GM19043 (cell line): ENCODE measurements at regions not wholly inside any gene's neighbourhood (a gene's known extent, or its start where the extent isn't known, plus 50 kb on each side); places are given as distances from the start of the nearest gene placed in this dataset.
"Not testable (repeated sequence)": the region's sequence is repeated elsewhere in the genome, so short reads cannot be mapped to it uniquely, and the experiment has no call there.

Experiments
- ATAC-seq: cut with Tn5 transposase; IDR thresholded peaks from one replicate; pipeline ENCODE4 v1.9.1; 2021; ENCODE audit warnings: low read depth; ENCODE audit not compliant: unreplicated experiment

DNA sequence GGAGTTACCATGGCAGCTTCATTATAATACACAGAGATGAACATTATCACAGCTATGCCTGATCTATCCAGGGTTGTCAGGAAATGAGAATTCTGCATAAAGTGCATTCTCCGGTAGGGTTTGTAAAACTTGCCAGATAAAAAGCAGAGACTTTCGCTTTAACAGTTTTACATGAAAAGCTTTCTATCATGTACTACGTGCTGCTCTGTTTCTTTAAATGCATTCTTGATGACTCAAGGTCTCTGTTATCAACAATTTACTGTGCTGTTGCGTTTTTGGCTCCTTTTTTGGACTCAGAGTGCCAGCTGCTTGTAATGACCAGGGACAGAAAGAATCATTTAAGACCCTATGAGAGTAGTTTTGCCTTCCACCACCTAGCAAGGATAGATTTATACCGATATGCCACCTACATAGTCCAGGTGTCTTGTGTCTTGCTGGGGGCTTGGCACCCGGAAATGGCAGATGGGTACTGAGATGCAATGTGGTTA, 371.2 kb downstream of the BTG1 start:
- ATAC-seq = no peak

DNA sequence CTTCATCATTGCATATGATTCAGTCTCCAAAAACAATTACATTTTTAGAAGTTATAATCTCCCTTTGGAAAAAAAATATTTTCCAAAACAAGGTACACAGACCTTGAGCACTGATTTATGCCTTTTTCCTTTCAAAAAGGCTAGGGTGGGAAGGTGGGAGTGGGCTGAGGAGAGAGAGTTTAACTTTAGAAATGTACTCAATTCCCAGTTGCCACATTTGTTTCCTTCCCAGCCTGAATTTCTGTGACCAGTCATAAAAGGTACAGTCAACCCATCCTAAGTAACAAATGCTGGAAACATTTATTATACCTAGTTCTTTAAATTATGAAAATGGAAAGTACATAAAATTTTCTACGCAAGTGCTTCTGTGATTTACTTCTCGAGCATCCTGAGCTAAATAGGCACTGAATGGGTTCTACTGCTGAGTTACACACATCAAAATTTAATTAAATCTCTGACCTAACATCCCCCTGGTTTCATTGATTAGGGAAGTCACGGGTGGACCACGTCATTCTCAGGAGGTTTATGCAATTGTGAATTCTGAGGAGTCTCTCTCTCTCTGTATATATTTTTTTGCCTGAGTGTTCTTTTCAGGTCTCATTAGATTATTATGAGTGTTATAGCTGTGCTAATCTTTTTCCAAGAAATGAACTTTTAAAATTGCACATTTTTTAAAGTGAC, 371.8 kb downstream of the BTG1 start:
- no peak for ATAC-seq

DNA sequence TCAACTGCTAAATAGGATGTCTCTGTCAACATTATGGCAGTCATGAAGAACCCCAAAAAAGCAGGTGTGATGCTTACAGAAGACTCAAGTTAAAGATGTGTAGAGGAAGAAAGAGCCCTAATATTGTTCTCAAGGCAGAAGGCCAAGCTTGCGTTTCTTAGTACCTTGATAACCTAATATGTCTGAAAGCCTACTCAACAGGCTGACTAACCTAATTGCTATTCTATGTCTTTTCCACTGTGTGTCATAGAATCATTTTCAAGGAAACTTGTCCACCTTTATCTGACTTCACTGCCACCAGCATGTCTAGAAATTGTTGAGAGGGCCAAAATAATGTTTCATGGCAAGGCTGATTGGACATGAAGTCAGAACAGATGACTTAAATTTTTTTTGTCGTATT, 373.2 kb downstream of the BTG1 start:
- no peak for ATAC-seq

DNA sequence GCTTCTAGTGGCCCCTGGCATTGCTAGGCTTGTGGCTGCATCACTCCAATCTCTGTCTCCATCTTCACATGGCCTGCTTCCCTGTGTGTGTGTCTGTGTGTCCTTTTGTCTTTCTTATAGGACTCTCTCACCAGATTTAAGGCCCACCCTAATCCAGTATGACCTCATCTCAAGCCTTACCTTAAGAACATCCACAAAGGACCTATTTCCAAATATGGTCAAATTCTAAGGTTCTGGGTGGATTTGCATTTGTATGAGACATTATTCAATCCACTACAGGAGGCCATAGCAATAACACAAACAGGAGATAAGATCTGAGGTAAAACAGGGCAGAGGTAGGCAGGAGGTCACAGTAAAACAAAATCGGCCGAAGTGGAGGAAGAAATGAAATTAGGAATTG, 375.9 kb downstream of the BTG1 start:
- ATAC-seq = no peak

DNA sequence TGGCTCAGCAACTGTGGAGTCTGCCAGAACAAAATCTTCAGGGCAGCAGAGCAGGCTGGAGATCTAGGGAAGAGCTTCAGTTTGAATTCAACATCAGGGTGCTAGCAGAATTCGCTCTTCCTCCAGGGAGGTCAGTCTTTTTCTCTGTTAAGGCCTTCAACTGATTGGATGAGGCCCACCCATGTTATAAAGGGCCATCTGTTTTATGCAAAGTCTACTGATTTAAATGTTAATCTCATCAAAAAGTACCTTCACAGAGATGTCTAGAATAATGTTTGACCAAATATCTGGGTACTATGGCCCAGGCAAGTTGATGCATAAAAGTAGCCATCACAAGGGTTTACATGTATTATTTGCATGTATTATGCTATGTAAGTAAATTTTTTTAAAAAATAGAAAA, 378.4 kb downstream of the BTG1 start:
- ATAC-seq = no peak

DNA sequence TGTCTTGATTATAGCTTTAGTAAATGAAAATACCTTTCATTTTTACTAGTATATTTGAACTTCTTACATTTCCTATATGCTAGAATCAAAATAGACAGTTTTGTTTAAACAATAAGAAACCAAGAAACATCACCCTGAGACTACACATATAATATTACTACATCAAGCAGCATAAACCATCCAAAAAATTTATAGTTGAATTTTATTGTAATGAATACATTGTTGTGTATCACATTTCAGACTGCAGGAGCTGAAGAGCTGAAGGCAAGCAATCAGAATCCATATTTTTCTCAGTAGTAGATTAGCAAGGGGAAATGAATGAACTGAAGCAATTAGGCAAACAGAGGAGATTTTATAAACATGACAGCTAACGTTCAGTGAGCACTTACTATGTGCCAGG, 379.2 kb downstream of the BTG1 start:
- no peak for ATAC-seq

DNA sequence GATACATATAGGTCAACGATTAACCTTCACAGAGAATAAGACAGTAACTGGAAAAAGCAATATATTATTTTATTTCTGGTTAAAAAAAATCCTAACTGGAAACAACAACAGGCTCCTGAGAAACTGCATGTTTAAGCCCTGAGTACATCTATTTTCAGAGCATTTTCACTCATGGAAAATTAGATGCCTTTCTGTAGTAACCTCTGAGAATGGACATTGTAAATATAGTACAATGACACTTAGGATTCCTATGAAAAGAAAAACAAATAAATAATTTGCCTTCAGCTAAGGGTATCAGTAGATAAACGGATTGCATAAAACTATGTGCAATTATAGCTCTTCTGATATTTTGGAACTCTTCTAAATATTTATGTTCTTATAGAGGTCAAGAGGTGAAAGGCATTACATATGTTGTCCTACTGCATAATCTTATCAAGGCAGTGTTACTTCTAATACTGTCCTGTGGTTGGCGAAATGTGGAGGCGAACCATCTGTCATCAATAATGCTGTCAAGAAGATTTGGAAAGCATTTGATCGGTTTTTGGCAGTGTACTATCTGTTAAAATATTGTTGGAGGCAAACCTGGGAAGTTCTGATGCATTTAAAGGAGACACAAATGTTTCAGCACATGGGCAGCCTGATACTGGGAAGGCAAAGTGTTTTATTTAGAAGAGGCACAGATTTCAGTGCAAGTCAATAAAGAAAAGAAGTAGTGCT, 381.8 kb downstream of the BTG1 start:
- ATAC-seq = no peak

DNA sequence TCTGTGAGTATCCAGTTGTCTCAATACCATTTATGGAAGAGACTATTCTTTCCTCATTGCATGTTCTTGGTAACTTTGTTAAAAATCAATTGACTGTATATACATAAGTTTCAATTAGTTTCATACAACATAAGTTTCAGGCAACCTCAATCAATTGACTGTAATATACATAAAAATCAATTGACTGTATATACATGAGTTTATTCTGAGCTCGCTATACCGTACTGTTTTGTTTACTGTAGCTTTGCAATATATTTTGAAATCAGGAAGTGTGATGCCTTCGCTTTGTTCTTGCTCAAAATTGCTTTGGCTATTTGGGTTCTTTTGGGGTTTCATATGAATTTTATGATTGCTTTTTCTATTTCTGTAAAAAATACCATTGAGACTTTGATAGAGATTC, 392.0 kb downstream of the BTG1 start:
- ATAC-seq = no peak

DNA sequence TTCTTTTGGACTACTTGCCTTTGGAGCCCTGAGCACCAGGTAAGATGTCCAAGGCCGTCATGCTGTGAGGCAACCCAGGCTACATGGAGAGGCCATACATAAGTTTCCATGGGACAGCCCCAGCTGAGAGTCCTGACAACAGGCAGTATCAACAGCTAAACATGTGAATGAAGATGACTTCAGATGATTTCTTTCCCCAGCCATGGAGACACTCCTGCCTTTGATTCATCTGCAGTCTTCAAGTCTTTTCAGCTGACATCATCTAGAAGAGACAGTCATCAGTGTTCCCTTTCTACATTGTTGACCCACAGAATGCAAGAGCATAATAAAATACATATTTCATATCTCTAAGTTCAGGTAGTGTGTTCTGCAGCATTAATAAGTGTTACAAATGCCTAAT, 398.7 kb downstream of the BTG1 start:
- no peak for ATAC-seq

DNA sequence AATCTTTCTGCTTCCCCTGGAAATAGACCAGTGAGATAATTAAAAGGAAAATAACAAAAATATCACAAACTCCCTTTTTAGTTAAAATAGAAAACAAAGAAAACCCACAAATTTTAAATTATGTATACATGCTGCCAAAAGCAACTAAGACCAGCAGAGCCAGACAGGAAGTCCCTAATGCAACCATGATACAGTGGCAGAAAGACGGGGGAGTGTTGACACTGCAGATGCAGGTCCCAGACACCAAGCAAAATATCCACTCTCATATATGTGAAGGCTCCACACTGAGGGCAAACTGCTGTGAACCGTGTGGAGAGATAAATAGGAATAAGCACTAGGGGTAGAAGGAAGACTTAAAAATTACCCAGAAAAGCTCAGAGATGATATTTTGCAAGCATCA, 401.0 kb downstream of the BTG1 start:
- no peak for ATAC-seq

DNA sequence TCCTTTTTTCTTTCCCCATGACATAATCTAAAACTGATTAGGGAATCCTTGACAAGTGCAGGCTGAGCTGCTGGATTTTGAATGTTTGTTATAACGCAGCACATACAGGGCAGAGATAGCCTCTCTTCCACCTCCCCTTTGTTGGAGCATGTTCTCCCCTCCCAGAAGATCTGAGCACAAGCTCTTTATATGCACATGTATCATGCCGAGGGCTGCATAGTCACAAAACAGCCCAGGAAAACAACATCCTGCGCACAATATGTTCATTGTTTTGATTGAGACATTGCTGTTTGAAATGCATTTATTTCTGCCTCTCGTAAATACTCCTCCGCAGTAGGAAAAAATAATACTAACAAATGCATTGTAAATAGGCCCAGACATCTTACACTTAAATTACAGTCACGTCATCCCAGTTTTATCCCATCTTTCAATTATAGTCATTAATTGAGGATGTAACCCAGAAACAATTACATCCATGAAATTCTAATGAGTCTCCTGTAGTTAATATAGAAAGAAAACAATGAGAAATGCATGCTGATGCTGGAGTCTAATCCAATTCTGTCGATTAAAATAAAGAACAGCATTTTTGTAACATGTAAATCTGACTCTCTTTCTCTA, 401.8 kb downstream of the BTG1 start:
- ATAC-seq = no peak

DNA sequence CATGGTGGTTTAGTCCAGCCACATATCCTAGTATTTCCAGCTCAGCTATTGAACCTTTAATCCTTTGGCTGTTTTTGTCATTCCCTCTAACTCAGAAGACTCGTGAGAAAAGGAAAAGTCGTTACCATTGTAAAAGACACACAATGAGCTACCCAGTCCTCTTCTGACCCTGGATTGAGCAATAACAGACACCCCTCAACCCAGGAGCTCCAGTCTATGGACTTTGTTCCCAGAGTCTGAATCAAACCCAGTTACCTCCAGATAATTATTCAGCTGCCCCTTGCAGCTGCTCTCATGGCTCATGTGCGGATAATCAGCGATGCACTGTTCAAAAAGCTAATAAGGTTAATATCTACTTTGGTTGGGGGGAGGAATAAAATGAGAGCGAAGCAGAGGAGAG, 402.4 kb downstream of the BTG1 start:
- ATAC-seq = no peak

DNA sequence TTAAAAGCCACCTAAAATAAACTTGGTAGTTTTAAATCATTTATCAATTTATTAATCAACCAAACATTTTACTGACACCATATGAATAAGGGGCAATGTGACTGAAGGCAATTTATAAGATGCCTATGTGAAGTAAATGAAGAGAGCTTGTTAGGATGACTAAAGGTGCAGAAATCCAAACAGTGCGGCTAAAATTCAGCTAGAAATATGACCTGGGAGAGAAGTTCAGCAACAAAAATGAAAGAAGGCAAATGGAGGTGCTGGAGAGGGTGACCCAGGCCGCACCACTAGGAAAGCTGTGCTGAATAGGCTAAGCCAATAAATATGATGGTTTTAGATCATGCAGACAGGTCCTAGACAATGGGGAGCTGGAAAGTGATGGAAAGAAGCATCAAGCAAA, 403.7 kb downstream of the BTG1 start:
- ATAC-seq = no peak

DNA sequence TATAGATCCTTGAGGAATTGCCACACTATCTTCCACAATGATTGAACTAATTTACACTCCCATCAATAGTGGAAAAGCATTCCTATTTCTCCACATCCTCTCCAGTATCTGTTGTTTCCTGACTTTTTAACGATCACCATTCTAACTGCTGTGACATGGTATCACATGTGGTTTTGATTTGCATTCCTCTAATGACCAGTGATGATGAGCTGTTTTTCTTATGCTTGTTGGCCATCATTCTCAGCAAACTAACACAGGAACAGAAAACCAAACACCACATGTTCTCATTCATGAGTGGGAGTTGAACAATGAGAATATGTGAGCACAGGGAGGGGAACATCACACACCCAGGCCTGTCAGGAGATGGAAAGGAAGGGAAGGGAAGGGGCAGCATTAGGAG, 411.8 kb downstream of the BTG1 start:
- not testable (repeated sequence) for ATAC-seq

DNA sequence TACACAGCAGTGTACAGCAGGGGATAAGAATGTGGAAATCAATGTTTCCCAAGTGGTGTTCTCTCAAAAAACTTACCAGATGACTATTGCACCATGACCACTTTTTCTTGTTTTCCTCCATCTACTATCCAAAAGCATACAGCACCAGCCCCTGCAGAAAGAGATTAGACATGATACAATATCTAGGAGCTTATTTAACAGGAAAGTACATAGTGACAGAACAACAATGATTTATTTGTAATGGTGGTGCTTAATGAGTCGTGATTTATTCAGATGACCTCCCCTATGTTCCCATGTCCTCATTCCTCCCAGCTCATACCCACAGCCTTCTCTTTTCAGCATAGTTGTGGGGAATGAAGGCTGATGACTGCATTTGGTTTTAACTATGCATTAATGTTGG, 413.6 kb downstream of the BTG1 start:
- ATAC-seq = no peak

DNA sequence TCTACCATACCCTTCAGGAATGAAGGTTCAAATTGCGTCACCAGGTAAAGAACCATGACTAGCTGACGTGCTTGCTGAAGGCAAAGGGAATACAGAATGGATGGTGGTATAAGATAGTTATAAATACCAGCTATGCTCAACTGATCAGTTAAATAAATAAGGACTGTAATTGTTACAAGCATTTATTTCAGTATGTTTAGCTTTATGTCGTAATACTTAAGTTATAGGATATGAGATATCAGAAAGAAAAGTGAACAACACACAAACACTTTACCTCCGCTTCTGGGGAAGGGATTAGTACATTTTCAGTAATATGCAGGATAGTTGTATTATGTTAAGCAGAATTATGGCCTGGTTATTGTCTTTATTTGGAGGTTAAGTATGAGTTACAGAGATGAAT, 416.1 kb downstream of the BTG1 start:
- no peak for ATAC-seq

DNA sequence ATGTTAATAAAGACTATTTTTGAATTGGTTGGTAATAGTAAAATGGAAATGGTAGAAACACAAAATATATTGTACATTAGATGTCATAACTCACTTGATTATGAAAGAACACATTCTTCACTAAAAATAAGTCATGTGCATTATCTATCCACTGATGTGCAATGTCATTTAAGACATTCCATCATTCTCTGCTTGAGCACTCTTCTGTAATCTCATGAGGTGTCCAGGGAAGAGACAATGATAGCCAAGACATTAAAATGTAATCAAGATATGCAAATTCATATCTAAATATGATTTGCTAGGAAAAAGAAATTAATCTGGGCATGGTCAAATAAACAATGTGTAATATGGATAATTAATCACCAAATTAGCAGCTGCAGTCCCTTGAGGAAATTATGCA, 422.5 kb downstream of the BTG1 start:
- no peak for ATAC-seq

DNA sequence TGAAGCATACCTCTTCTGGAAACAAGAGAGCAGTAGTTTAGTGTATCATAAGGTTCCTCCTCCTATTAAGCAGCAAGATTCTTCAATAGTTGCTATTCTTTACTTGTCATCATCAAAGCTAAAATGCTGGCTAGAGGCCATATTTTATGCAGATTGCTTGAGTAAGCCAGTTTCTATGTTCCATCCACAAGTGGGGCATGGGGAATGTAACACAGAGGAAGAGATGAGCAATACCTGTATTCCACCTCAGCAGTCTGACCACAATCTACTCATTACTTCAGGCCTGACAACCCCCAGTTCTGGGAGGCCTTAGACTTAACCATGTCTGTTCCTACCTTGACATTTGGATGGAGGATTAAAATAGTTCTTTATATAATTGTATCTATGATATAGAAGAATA, 423.6 kb downstream of the BTG1 start:
- no peak for ATAC-seq

DNA sequence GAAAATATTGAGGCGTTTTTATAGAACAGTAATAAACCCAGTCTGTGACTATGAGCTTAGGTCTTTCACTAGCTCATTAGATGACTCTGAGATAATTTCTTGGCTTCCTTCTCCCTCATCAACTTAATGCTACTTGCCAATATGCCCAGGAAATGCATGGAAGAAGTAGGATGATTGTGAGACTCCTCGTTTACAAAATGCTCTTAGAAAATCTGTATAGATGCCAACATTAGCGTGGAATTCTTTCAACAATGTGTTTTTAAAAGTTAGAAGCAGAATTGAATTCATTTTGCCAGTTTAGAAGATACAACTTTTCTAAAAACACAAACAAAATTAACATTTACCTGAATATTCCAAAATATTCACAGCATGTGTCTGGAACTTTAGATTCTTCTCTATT, 424.6 kb downstream of the BTG1 start:
- no peak for ATAC-seq

DNA sequence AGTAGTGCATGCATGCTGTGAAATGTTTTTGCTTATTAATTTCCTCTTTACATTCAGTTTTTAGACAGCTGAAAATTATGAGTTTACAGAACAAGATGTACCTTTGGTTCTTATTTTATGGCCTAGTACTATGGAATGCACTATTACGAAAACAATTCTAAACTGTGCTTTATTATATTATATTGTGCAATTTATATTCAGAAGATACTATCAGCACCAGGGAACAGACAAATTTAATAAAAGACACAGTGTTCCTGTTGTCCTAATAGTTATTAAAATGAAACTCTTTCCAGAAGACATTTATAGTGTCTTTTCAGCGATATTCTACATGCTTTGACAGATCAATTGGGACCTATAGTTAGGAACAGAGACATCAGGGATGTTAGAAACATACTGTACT, 427.3 kb downstream of the BTG1 start:
- ATAC-seq = no peak

DNA sequence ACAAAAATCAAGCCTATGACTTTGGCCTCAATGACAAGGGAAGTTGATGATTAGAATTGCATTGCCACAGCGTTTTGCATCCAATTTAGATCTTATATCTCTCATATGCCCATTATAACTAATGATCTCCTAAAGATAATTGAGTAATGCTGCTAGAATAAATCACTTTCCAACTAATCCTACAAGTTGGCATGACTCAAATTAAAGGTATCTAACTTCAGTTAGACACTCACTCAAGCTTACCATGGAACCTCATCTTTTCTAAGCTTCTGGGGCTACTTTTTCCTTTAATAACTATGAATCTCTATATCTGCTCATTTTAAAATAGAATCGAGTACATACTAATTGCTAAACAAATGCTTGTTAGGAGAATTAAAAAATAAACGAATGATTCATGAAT, 427.8 kb downstream of the BTG1 start:
- ATAC-seq = no peak

DNA sequence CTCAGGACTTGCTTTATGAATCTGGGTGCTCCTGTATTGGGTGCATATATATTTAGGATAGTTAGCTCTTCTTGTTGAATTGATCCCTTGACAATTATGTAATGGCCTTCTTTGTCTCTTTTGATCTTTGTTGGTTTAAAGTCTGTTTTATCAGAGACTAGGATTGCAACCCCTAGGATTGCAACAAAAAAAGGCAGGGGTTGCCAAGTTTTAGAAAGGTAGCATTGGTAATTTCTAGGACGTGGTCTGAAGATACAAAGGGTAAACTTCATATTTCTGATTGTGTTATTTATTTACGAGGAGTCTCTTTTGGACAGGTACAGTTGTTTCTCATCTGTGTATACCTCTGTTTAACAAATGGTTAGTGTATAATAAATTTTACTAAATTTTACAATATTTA, 433.7 kb downstream of the BTG1 start:
- not testable (repeated sequence) for ATAC-seq
